Prostate gland (tissue), 2 donors: ENCODE measurements at regions not wholly inside any gene's neighbourhood (a gene's known extent, or its start where the extent isn't known, plus 50 kb on each side); places are given as distances from the start of the nearest gene placed in this dataset.

Experiments used
- DNase-seq: peaks from one replicate; pipeline ENCODE4 v3.0.0-alpha.2; 2019; ENCODE audit warnings: low spot score
- H3K27ac ChIP-seq, 2 donors: fragments of 200-600 bp; sonication (generic); 2 replicates each; pipeline ENCODE4 v1.5.1; 2017 to 2019
- H3K27me3 ChIP-seq: fragments of 200-600 bp; sonication (generic); replicated peaks from 2 replicates; pipeline ENCODE4 v1.5.1; 2019; ENCODE audit not compliant: insufficient read depth
- H3K36me3 ChIP-seq, 2 donors: fragments of 200-600 bp; sonication (generic); 1 replicate in 1 of 2; 2 replicates in 1 of 2; pipeline versions ENCODE4 v1.5.1 to v1.8.1; 2017 to 2019
- H3K4me1 ChIP-seq: fragments of 200-600 bp; sonication (generic); replicated peaks from 2 replicates; pipeline ENCODE4 v1.5.1; 2019
- H3K4me3 ChIP-seq, 2 donors: fragments of 200-600 bp; sonication (generic); 2 replicates each; pipeline ENCODE4 v1.5.1; 2017 to 2019
- H3K9me3 ChIP-seq: fragments of 200-600 bp; sonication (generic); 2 replicates; pipeline ENCODE4 v1.5.1; 2017
- POLR2A ChIP-seq: fragments of 450-650 bp; IDR thresholded peaks from one replicate; pipeline ENCODE4 v1.6.1; 2016; ENCODE audit warnings: antibody characterized with exemption, mild to moderate bottlenecking
- POLR2AphosphoS5 ChIP-seq: sonication (generic); formaldehyde crosslinking; IDR thresholded peaks from one replicate; pipeline ENCODE4 v1.6.1; 2017; ENCODE audit warnings: antibody characterized with exemption
- WGBS: methylation state at CpG from one replicate; pipeline ENCODE4 v1.1.5; 2018; 5-methylcytosine and 5-hydroxymethylcytosine counted together
- intact Hi-C: fragments of 100-400 bp; cut with DNase I; formaldehyde crosslinking; loops from one replicate; pipeline ENCODE4 v1.14.2; 2022
- TF ChIP-seq, protein P1 (sequence below), 4 experiments: fragments of 200-600 bp in 2 of 4; fragments of 450-650 bp in 2 of 4; sonication (generic) in 2 of 4; IDR thresholded peaks; 1 replicate in 3 of 4; 2 replicates in 1 of 4; pipeline ENCODE4 v1.5.1; 2016 to 2019; ENCODE audit warnings: antibody characterized with exemption in 4 of 4, mild to moderate bottlenecking in 2 of 4, moderate library complexity in 2 of 4

DNA sequence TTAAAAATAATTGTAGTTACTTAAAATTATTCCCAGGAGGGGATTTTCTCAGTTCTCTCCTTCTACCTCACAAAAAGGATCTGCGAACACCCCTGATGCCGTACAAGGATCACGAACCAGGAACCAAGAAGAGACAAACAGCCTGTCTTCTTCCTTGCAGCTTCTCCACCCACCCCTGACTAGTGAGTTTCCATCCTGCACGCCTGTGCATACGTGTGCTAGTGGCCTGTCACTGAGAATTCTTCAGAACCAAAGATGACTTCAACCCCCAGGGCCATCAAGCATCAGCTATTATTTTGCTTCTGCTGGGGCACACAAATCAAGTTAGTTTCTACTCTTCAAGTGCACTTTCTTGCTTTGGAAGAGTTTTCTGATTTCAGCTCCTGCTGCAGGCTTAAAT is 175.5 kb upstream of the KLF6 start:
- Histone ChIP-seq H3K4me1 (no peaks in the 10 kb centered on the region), H3K27me3 (no peaks in the 10 kb centered on the region), H3K9me3 (no peaks in the 10 kb centered on the region), H3K4me3 (no peak overlapping the region), H3K27ac (no peak overlapping the region), H3K36me3 (no peaks in the 10 kb centered on the region)
- TF ChIP-seq POLR2AphosphoS5 (no peak), POLR2A (no peak)
- TF ChIP-seq, protein P1, sequence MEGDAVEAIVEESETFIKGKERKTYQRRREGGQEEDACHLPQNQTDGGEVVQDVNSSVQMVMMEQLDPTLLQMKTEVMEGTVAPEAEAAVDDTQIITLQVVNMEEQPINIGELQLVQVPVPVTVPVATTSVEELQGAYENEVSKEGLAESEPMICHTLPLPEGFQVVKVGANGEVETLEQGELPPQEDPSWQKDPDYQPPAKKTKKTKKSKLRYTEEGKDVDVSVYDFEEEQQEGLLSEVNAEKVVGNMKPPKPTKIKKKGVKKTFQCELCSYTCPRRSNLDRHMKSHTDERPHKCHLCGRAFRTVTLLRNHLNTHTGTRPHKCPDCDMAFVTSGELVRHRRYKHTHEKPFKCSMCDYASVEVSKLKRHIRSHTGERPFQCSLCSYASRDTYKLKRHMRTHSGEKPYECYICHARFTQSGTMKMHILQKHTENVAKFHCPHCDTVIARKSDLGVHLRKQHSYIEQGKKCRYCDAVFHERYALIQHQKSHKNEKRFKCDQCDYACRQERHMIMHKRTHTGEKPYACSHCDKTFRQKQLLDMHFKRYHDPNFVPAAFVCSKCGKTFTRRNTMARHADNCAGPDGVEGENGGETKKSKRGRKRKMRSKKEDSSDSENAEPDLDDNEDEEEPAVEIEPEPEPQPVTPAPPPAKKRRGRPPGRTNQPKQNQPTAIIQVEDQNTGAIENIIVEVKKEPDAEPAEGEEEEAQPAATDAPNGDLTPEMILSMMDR (IDR thresholded peaks at IDR 0.05): no peak
- WGBS: 96% methylated on average over 5 of the region's 5 CpGs
- intact Hi-C loops: no loop called here
- DNase-seq: no peak

DNA sequence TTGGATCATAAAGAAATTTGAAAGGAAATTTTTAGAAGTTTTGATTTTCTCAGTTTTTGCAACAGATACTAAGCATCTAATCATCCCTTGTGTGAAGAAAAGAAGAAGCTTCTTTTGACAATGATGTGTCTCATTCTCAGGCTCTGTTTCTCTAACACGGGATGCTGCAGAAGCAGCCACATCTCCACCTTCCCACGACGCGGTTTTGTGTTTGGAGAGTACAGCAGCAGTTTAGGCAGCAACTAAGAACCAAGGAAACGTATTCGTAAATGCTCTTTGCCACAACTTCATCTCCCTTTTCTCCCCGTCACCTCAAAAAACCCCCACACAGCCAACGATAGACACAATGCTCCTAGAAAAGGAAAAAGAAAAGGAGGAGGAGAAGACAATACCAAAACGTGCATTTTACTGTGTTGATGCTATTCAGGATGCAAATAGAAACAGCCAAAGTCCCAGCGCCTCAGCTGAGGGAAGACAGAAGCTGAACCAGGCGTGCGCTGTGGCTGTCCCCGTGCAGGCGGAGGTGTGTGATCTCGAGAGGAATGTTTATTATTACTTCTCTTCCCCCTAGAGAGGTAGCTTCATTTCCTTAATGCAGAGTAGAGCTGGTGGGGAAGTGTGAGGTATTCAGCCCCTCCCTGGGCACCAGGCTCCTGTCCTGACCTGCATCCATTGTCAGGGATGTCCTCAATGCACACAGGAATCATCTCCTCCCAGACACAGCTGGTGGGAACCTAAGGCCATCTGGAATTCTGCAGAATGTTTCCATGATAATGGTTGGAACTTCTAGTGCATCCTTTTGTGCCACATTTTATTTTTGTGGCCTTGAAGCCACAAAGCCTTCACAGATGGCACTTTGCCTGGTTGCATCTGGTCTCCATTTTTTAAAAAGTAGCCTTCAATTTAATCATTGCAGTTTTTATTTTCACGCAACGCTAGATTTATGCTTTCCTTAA is 174.6 kb upstream of the KLF6 start:
- Histone ChIP-seq H3K4me3 (no peak overlapping the region), H3K36me3 (no peaks in the 10 kb centered on the region), H3K4me1 (no peaks in the 10 kb centered on the region), H3K27me3 (no peaks in the 10 kb centered on the region), H3K9me3 (no peaks in the 10 kb centered on the region), H3K27ac (no peak overlapping the region)
- no peak for TF ChIP-seq POLR2A
- TF ChIP-seq, protein P1 (IDR thresholded peaks at IDR 0.05): no peak
- no peak for TF ChIP-seq POLR2AphosphoS5
- WGBS: 65% methylated on average over 17 of the region's 17 CpGs
- intact Hi-C loops: no loop called here
- no peak for DNase-seq

DNA sequence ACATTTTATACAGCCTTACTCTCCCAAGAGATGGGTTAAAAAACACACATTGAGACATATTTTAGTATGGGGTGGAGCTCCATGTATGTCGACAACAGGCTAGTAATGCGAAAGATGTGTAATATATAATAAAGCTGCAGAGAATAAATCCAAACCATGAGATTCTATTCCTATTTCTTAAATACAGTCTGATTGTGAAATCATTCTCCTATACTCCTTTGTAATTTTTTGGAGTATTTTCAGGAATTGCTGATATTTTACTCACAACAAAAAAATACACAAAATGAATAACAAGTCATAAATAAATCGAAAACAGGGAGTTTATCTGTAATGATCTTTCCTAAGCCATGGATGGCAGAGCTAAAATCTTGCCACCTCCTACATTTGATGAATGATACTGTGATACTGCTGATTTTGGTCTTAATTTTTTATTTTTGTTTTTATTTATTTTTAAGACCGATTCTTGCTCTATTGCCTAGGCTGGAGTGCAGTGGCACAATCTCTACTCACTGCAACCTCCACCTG is 173.5 kb upstream of the KLF6 start:
- Histone ChIP-seq H3K36me3 (no peaks in the 10 kb centered on the region), H3K27me3 (no peaks in the 10 kb centered on the region), H3K27ac (no peak overlapping the region), H3K4me1 (no peaks in the 10 kb centered on the region), H3K9me3 (no peaks in the 10 kb centered on the region), H3K4me3 (no peak overlapping the region)
- TF ChIP-seq, protein P1 (IDR thresholded peaks at IDR 0.05): no peak
- TF ChIP-seq POLR2AphosphoS5: no peak
- no peak for TF ChIP-seq POLR2A
- DNase-seq: no peak
- intact Hi-C loops: no loop called here
- WGBS: 96% methylated on average over 4 of the region's 4 CpGs

DNA sequence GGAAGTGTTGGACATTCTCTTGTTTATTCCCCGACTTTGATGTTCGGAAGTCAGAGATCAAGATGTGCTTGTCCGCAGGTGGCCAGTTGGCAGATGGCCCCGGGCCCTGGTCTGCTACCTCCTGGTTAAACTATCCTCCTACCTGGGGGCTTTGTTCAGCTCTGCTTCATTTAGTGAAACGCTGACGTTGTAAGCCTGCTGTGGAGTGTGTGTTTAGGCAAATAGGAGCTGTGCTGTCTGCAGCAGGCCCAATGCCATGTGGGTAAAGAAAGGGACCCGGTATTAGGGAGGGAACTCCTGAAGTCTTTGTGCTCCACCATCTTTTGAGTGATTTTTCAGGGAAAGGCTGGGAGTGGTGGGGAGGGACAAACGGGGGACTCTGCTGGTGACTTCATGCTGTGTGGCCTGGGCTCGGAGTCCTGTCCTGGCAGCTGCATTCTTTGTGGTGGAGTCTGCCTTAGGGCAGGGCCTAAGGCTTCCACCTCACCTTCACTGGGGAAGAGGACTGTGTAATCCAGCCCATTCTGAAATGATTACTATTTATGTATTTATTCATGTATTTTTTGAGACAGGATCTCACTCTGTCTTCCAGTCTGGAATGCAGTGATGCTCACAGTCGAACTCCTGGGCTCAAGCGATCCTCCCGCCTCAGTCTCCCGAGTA is 171.1 kb upstream of the KLF6 start:
- no peaks in the 10 kb centered on the region for H3K27me3 ChIP-seq
- no peak overlapping the region for H3K27ac ChIP-seq
- no peak overlapping the region for H3K4me3 ChIP-seq
- TF ChIP-seq POLR2A: no peak
- TF ChIP-seq POLR2AphosphoS5: no peak
- TF ChIP-seq, protein P1 (IDR thresholded peaks at IDR 0.05): no peak
- H3K9me3 ChIP-seq: no peaks in the 10 kb centered on the region
- WGBS: 64% methylated on average over 13 of the region's 13 CpGs
- H3K4me1 ChIP-seq: no peaks in the 10 kb centered on the region
- intact Hi-C loops: no loop called here
- H3K36me3 ChIP-seq: no peaks in the 10 kb centered on the region
- DNase-seq: no peak
